Natural killer cell (primary cell): ENCODE measurements at regions not wholly inside any gene's neighbourhood (a gene's known extent, or its start where the extent isn't known, plus 50 kb on each side); places are given as distances from the start of the nearest gene placed in this dataset.

Experiments used
- ATAC-seq, 3 donors: fragments of 150-1000 bp in 2 of 3; fragments of 200-7000 bp in 1 of 3; cut with Tn5 transposase; 1 replicate in 1 of 3; 2 replicates in 2 of 3; pipeline ENCODE4 v1.10.0; 2021; ENCODE audit warnings: mild to moderate bottlenecking in 2 of 3, moderate library complexity in 2 of 3
- DNase-seq, 2 donors: peaks; one replicate each; pipeline versions ENCODE4 v3.0.0 to v3.0.0-alpha.2; 2013 to 2021; ENCODE audit warnings: mixed read lengths in 1 of 2
- H3K27ac ChIP-seq: one replicate; pipeline ENCODE4 v1.5.1; 2013; ENCODE audit warnings: mild to moderate bottlenecking, low read length
- H3K27me3 ChIP-seq: one replicate; pipeline ENCODE4 v1.6.1; 2013; ENCODE audit warnings: low read length; ENCODE audit not compliant: control insufficient read depth, insufficient read depth
- H3K36me3 ChIP-seq: one replicate; pipeline ENCODE4 v1.6.1; 2013; ENCODE audit warnings: low read length; ENCODE audit not compliant: control insufficient read depth, insufficient read depth
- H3K4me1 ChIP-seq: one replicate; pipeline ENCODE4 v1.6.1; 2013; ENCODE audit warnings: low read length; ENCODE audit not compliant: control insufficient read depth, insufficient read depth
- H3K4me3 ChIP-seq: one replicate; pipeline ENCODE4 v1.5.1; 2013; ENCODE audit warnings: low read length
- H3K9me3 ChIP-seq: one replicate; pipeline ENCODE4 v1.6.1; 2013; ENCODE audit warnings: low read length; ENCODE audit not compliant: control insufficient read depth, insufficient read depth
- H3K27ac Mint-ChIP-seq, 2 donors: one replicate each; pipeline ENCODE4 v1.8.0; 2022; ENCODE audit warnings: mild to moderate bottlenecking in 2 of 2, mixed read lengths in 2 of 2, moderate library complexity in 1 of 2
- H3K27me3 Mint-ChIP-seq, 2 donors: one replicate each; pipeline ENCODE4 v1.8.0; 2022; ENCODE audit warnings: low read depth in 2 of 2, mixed read lengths in 2 of 2
- H3K36me3 Mint-ChIP-seq: one replicate; pipeline ENCODE4 v1.8.0; 2022; ENCODE audit warnings: mixed read lengths
- H3K4me1 Mint-ChIP-seq, 2 donors: one replicate each; pipeline ENCODE4 v1.8.0; 2022; ENCODE audit warnings: mixed read lengths in 2 of 2
- H3K4me3 Mint-ChIP-seq: one replicate; pipeline ENCODE4 v1.8.0; 2022; ENCODE audit warnings: mild to moderate bottlenecking, moderate library complexity, mixed read lengths
- H3K9me3 Mint-ChIP-seq, 2 donors: one replicate each; pipeline ENCODE4 v1.8.0; 2022; ENCODE audit warnings: mixed read lengths in 2 of 2
- WGBS: methylation state at CpG from one replicate; pipeline ENCODE4 v1.1.7; 2013; ENCODE audit warnings: missing lambda C conversion rate; ENCODE audit not compliant: insufficient coverage; 5-methylcytosine and 5-hydroxymethylcytosine counted together
- intact Hi-C: fragments of 100-400 bp; cut with micrococcal nuclease; formaldehyde crosslinking; loops from one replicate; pipeline ENCODE4 v1.14.2; 2022
- TF ChIP-seq, protein P1 (sequence below): fragments of 200-600 bp; IDR thresholded peaks from one replicate; pipeline ENCODE4 v1.8.0; 2022; ENCODE audit warnings: antibody characterized with exemption

DNA sequence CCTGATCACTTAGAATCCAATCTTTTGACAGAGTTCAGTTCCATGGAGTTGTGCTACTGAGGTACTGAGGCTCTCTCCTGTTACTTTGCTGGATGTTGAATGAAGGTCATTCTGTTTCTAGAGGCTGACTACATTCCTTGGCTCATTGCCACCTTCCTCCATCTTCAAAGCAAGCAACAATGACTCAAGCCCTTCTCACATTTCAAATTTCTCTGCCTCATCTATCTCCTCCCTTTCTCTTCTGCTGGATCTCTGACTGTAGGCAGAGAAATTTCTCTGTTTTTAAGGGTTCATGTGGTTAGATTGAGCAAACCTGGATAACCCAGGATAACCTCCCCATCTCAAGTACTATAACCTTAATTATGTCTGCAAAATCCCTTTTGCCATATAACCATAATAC is 775.4 kb downstream of the STPG2 start:
- Mint-ChIP-seq H3K4me3 (no peak overlapping the region), H3K9me3 (peaks cover 8 to 20% of the 10 kb centered on the region in 2 donors), H3K4me1 (no peaks in the 10 kb centered on the region), H3K36me3 (peaks cover 6% of the 10 kb centered on the region), H3K27me3 (no peaks in the 10 kb centered on the region), H3K27ac (no peak overlapping the region)
- Histone ChIP-seq H3K4me1 (no peaks in the 10 kb centered on the region), H3K4me3 (no peak overlapping the region), H3K36me3 (no peaks in the 10 kb centered on the region), H3K27ac (no peak overlapping the region), H3K27me3 (no peaks in the 10 kb centered on the region), H3K9me3 (no peaks in the 10 kb centered on the region)
- DNase-seq (no peak), ATAC-seq (no peak)
- intact Hi-C loops: no loop called here
- TF ChIP-seq, protein P1, sequence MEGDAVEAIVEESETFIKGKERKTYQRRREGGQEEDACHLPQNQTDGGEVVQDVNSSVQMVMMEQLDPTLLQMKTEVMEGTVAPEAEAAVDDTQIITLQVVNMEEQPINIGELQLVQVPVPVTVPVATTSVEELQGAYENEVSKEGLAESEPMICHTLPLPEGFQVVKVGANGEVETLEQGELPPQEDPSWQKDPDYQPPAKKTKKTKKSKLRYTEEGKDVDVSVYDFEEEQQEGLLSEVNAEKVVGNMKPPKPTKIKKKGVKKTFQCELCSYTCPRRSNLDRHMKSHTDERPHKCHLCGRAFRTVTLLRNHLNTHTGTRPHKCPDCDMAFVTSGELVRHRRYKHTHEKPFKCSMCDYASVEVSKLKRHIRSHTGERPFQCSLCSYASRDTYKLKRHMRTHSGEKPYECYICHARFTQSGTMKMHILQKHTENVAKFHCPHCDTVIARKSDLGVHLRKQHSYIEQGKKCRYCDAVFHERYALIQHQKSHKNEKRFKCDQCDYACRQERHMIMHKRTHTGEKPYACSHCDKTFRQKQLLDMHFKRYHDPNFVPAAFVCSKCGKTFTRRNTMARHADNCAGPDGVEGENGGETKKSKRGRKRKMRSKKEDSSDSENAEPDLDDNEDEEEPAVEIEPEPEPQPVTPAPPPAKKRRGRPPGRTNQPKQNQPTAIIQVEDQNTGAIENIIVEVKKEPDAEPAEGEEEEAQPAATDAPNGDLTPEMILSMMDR: no peak

GRCh38 chr4:97370568-97370967 is 772.7 kb downstream of the STPG2 start:
- H3K27ac ChIP-seq: no peak overlapping the region
- TF ChIP-seq, protein P1: no peak
- Mint-ChIP-seq H3K4me3 (no peak overlapping the region), H3K27ac (no peak overlapping the region), H3K9me3 (peaks cover 16 to 25% of the 10 kb centered on the region in 2 donors), H3K4me1 (no peaks in the 10 kb centered on the region), H3K36me3 (peaks cover 12% of the 10 kb centered on the region), H3K27me3 (no peaks in the 10 kb centered on the region)
- H3K36me3 ChIP-seq: no peaks in the 10 kb centered on the region
- H3K4me3 ChIP-seq: no peak overlapping the region
- 68% methylated on average over 3 of the region's 3 CpGs for WGBS
- H3K9me3 ChIP-seq: no peaks in the 10 kb centered on the region
- ATAC-seq: no peak
- intact Hi-C loops: no loop called here
- DNase-seq: no peak
- no peaks in the 10 kb centered on the region for H3K27me3 ChIP-seq
- H3K4me1 ChIP-seq: no peaks in the 10 kb centered on the region

GRCh38 chr4:97374526-97374925 is 768.8 kb downstream of the STPG2 start:
- ATAC-seq: no peak
- no peaks in the 10 kb centered on the region for H3K27me3 ChIP-seq
- Mint-ChIP-seq H3K27ac (no peak overlapping the region), H3K27me3 (no peaks in the 10 kb centered on the region), H3K36me3 (peaks cover 12% of the 10 kb centered on the region), H3K9me3 (peaks cover 21 to 26% of the 10 kb centered on the region in 2 donors), H3K4me3 (no peak overlapping the region), H3K4me1 (no peaks in the 10 kb centered on the region)
- H3K36me3 ChIP-seq: no peaks in the 10 kb centered on the region
- H3K27ac ChIP-seq: no peak overlapping the region
- intact Hi-C loops: no loop called here
- TF ChIP-seq, protein P1: no peak
- no peak overlapping the region for H3K4me3 ChIP-seq
- WGBS: 67% methylated on average over 1 of the region's 1 CpG
- no peak for DNase-seq
- H3K9me3 ChIP-seq: no peaks in the 10 kb centered on the region
- no peaks in the 10 kb centered on the region for H3K4me1 ChIP-seq

GRCh38 chr4:97386969-97387368 is 756.3 kb downstream of the STPG2 start:
- H3K27me3 Mint-ChIP-seq: no peaks in the 10 kb centered on the region
- H3K9me3 Mint-ChIP-seq: peaks cover 16 to 17% of the 10 kb centered on the region in 2 donors
- DNase-seq (no peak), ATAC-seq (no peak)
- H3K27ac ChIP-seq: no peak overlapping the region
- TF ChIP-seq, protein P1: no peak
- no peak overlapping the region for H3K4me3 Mint-ChIP-seq
- H3K27me3 ChIP-seq: no peaks in the 10 kb centered on the region
- peaks cover 4% of the 10 kb centered on the region for H3K9me3 ChIP-seq
- no peaks in the 10 kb centered on the region for H3K4me1 ChIP-seq
- no peaks in the 10 kb centered on the region for H3K4me1 Mint-ChIP-seq
- H3K4me3 ChIP-seq: no peak overlapping the region
- no peaks in the 10 kb centered on the region for H3K36me3 ChIP-seq
- H3K27ac Mint-ChIP-seq: no peak overlapping the region
- no peaks in the 10 kb centered on the region for H3K36me3 Mint-ChIP-seq
- intact Hi-C loops: no loop called here
